GM21447 (cell line): ENCODE measurements at regions not wholly inside any gene's neighbourhood (a gene's known extent, or its start where the extent isn't known, plus 50 kb on each side); places are given as distances from the start of the nearest gene placed in this dataset.

Source experiments
- ATAC-seq: cut with Tn5 transposase; IDR thresholded peaks from one replicate; pipeline ENCODE4 v1.9.1; 2021; ENCODE audit not compliant: unreplicated experiment

DNA sequence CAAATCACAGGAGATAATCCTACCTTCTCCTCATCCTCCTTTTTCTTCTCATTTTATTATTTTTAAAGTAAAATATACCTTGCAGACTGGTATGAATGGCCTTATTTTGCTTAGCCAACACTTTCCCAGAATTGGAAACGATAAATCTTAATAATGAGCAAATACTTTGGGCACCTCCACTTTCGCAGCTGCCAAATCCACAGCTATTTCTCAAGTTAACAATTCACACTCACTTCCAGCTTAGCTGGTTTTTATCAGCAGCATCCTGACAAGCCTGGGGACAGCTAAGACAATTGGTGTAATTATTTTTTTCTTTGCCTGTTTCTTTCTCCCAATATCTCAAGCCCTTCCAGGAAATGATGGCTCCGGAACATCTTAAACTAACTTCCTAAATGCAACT is 867.5 kb upstream of the TMEM132C start:
- ATAC-seq, result no peak

DNA sequence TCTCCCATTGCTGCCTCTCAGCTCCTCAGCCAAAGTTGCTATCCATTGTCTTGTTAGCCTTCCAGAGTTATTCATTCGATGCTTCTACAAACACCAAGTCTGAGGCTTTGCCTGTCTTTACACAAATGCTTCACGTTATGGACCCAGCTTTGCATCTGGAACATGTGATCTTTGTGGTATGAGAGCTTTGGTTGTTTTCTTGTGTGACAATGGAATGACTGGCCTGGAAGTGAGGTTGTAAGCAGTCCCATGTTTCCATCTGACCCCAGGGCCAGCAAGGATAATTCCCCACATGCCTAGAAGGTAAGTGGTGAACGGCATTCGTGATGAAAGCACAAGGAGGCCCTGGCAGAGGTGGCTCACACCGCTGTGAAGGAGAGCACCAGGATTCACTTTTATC is 866.7 kb upstream of the TMEM132C start:
- no peak for ATAC-seq

DNA sequence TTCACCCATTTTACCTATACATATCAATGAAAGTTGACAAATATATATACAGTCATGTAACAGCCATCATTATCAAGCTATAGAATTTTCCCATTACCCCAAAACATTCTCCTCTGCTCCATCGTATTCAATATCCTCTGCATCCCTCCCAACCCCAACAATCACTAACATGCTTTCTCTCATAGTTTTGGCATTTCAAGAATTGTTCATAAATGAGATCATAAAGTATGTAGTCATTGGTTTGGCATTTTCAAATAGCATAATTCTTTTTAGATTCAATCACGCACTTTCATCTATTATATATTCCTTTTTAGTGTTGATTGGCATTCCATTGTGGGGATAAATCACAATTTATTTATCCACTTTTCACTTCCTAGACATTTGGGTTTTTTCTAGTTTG is 866.0 kb upstream of the TMEM132C start:
- ATAC-seq, result no peak

DNA sequence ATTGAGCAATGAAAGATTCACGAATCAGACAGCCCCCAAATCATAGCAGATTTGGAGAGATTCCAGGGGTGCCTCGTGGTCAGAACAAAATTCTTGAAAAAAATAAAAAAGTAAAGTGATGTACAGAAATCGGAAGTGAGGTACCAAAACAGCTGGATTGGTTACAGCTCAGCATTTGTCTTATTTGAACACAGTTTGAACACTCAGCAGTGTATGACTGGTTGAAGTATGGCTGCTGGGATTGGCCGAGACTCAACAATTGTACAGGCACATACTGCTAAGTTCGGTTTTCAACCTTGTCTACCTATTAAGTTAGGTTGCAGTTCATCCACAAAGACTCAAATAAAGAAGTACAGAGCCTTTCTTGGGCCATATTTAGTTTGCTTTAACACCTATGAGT is 865.4 kb upstream of the TMEM132C start:
- no peak for ATAC-seq

DNA sequence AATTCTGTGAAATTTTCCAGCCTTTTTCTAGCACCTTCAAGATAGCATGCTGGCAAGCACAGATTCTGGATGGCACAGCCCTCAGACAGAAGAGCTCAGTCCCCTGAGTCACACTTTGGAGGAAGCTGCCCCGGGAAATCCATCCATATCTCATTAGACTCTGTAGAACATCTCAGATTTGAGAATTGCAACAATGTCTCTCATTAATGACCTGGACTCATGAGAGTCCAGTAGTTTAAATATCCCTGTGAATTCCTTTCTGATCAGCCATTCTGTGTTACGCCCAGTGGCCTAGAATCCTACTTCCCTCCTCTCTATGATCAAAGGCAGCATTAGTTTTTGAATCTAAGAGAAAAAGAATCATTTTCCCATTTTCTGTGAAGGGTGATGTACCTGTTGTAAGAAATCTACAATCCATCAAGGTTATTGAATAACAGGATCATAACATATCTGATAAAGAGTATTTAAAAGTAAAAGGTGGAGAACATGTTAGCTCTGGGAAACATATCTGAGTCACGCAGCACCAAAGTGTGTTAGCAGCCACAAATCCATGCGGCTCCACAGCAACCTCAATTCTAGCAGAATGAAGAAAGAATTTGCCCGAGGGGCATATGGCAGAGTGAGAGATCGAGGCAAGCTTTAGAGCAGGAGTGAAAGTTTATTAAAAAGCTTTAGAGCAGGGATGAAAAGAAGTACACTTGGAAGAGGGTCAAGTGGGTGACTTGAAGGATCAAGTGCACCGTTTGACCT is 855.6 kb upstream of the TMEM132C start:
- ATAC-seq, result no peak

DNA sequence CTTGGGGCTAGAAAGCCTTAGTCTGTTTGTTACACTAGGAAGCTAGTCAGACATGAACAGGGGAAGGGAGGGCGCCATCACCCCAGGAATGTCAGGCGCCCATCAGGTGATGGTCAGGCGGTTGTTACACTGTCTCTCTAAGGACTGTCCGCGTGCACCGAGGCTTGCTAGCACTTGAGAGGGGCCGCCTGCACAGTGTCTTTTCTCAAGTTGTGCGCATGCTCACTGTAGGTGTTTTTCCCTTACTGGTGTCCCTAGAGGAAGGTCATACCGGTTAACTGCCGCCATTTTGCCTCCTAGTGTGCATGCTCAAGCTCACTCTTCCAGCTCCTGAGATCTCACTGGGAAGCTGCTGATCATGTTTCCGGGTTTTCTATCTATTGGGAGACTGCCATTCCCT is 855.0 kb upstream of the TMEM132C start:
- no peak for ATAC-seq

DNA sequence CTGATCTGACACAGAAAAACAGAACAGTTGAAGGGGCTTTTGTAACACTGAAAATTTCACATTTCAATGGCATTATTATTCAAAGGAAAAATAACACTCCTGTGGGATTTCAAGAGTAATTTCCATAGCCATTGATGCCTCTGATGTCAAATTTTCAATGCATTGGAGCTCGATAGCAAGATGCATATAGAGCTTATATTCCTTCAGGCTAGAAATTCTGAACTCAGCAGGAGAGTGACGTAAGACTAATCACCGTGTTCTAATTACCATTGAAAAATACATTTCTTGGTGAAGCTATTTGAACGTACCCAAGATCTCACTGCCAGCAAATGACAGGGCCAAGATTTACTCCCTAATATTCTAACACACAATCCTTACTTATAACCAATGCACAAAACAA is 854.1 kb upstream of the TMEM132C start:
- ATAC-seq, result no peak

DNA sequence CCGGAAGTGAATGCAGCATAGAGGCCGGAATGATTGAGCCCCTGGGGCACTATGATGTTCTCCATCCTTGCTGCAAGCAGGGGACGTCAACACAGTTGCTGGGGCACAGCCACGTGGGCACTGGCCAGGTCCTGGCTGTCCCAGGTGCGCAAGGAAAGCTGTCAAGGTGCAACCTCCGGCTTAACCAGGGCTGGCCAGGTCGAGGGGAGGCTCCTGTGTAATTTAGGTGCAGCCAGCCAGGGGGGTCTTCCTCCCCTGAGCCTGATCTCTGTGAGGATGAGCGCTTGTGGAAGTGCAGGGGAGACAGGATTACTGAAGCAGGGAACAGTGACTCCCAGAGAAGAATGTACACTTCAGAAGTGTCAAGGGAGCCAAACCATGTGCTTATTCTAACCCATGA is 852.8 kb upstream of the TMEM132C start:
- ATAC-seq, result no peak

DNA sequence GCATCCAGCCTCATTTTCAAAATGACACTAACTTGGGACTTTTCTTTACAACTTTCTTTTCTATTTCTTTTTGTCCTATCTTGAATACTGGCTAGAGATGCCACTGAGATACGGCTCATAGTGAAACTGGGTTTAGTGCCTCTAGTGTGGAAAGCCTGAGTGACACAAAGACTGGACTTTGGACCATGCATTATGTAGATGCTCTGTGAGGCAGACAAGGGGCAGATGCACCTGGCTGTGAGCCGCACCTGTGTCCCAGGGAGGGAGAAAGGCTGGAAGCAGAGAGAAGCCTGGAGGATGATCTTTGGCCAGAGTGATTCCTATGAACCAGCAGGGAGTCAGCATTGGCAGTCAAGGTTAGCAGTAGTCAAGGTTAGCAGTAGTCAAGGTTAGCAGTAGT is 852.3 kb upstream of the TMEM132C start:
- ATAC-seq, result no peak

DNA sequence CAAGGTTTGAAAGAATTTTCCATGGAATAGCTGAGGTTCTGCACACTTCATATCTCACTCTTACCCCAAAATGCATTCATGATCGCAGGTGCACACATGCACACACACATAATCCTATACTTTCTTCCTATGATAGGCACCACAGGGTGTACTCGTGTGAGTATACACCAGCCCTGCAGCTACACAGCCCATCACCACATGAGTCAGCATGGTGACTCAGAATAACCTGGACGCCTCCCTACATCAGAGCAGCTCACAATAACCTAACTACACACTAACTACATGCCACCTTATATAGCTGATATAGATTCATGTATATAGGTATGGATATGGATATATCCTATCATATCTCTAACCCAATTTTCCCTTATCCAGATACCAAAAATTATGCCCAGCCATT is 850.2 kb upstream of the TMEM132C start:
- no peak for ATAC-seq

DNA sequence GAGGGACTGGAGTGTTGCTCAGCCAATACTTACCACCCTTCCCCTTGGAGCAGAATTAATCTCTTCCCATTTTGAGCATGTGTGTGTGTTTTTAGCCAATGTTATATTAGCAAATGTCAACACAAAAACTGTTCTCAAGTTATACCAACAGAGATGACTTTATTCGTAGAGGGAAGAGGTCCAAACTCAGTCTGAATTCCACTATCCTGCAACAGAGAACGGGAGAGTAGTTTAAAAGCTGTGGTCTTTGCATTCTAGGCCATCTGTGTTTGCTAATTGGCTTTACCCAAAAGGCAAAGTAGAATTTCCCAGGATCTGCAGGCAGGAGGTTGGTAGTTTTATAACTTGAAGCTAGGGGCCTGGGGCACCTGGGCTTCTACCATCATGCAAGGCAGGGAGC is 847.9 kb upstream of the TMEM132C start:
- ATAC-seq, result no peak

DNA sequence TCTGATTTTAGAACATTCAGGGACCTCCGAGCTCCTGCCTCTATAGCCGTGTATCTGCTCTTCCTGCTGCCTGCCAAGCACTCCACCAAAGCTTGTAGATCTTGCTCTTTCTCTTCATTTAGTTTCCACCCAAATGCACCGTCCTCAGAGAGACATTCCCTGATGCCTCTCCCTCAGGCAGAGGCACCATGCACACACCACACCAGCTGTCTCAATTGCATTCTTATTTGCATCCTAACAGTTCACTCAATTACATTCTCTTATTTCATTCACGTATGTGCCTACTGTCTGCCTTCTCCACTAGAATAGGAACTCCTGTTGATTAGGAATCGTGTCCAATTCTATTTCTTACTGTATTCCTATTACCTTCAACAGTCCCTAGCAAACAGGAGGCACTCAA is 845.4 kb upstream of the TMEM132C start:
- ATAC-seq, result no peak

DNA sequence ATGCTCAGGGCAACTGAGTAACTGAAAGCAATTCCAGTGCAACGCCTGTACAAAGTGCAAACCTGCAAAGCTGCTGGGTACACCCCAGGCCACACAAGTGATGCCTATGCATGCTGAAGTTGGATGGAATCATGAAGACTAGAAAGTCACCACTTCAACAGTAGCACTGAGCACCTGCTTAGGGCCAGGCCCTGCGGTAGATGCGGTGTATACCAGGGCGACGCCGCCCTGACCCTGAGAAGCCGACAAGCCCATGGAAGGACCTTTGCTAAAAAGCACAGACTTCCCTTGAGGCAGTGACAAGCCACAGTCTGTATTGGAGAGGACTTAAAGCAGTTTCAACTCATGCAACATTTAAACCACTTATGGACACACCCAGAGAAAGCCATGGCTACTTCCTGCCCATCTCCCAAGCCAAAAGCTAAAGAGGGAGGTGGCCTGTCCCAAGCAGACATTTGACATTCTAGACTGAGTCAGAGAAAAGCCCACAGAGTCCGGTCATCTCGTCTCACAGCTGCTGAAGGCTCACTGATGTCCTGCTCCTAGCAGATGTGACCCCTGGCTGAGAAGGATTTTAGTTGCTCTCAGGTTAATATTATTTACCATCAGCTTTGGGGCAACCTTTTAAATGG is 843.9 kb upstream of the TMEM132C start:
- ATAC-seq, result no peak

DNA sequence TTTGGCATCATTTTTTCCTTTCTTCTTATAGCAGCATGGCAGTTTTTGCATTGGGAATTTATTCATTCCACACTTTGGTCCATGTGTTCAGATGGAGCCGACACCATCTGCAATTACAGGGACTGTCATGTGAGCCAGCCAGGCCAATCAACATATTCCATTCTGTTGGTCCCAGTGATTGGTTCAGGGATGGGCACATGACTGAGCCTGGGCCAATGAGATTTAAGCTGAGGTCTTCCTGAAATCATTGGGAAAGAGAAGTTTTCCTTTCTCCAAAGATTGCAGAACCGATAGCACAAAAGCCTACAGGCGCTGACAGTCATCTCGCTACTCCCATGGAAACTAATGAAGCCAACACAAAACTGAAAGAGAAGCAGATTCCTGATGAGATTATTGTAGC is 841.5 kb upstream of the TMEM132C start:
- ATAC-seq, result no peak

DNA sequence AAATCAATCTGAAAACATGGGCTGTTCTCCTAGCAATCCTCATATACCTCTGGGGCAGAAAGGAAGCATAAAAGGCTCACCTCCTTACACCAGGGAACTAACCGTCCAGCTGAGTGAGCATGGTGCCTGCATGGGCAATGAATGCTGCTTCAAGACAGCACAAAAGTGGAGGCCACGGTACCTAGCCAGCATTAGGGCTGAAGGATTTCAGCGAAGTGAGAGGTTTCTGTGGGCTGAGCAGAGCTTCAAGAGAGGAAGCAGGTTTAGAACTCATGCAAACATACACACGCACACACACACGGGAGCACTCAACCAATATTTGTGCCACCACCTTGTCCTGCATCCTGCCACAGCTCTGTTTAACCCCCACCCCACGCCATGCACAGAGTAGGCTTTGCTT is 838.5 kb upstream of the TMEM132C start:
- no peak for ATAC-seq

DNA sequence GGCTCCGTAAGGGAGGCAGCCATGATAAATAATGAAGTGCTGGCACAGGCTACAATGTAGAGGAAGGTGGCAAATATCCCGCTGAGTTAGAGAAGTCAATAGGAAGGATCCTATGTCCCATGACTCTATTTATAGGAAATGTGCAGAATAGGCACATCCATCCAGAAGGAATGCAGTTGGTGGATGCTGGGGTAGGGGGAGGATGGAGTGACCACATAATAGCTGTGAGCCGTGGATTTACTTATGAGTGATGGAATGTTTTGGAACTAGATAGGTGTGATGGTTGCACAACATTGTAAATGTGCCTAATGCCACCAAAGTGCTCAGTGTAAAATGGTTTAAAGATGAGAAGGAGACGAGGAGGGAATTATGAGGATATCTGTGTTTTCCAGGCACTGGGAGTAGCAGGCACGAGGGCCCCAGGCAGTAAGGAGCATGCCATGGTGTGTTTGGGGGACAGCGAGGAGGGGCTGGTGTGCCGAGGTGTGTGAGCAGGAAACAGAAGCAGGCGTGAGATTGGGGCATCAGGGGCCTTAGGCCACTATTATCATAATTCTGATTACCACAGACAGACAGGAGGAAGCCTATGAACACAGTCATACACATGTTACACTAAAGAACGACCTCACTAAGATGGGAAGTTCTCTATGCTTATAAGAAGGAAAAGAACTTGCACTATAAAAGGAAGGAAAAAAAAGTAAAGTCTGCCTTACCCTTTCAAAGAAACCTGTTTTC is 837.3 kb upstream of the TMEM132C start:
- ATAC-seq, result no peak

DNA sequence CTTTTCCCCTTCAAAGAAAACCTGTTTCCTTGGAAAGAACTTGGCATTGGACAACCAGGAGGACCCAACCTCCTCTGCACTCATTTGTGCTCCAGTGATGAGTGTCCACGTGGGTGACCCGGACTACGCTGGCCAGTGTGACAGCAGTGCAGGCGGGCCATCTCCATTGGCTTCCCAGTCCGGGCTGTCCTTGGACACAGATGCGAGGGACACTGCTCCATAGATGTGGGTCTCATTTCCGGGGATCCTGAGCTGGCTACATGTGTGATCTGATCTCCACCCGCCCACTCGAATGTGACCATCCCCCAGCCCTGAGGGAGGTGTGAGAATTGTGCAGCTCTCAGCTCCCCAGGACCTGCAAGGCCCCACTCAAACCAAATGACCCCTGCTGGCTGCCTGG is 836.6 kb upstream of the TMEM132C start:
- ATAC-seq, result no peak

DNA sequence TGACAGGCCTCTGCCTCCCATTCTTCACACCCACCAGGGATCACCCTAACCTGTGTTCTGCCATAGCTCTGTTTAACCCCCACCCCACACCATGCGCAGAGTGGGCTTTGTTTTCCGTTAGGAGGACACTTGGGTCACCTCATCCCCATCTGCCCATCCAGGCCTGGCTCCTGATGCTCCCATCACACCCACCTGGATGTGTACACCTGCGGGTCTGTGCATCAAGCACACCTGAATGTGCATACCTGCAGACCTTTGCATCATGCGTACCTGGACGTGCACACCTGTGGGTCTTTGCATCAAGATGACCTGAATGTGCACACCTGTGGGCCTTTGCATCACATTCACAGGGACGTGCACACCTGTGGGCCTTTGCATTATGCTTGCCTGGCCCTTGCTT is 835.8 kb upstream of the TMEM132C start:
- no peak for ATAC-seq

DNA sequence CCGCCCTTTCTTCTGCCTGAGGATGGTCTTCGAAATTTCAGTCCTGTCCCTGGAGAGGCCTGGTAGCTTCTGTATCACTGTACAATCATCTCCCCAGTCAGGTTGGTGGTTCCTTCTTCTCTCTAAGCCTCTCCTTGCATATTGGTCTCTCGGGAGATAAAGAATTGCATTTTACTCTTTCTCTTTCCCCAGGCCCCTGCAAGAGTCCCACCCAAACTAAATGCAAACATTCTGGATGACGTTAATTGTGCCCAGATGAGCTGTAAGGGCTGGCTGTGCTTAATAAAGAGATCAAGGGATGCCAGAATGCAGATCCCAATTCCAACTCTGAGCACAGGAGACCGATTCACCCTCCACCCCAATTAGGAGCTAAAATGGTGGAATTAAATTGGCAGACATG is 835.4 kb upstream of the TMEM132C start:
- ATAC-seq, result no peak

DNA sequence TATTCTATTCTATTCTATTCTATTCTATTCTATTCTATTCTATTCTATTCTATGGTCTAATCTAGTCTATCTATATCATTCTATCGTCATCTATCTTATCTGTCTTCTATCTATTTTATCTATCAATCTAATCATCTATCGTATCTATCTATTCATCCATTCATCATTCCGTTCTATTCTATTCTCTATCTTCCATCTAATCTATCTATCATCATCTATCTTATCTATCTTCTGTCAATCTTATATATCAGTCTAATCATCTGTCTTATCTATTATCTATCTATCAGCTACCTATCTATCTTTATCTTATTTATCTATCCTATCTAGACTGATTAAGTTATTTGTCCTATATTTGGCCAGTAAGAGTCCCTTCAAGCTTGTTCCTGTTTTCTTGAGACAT is 831.5 kb upstream of the TMEM132C start:
- ATAC-seq, result no peak

DNA sequence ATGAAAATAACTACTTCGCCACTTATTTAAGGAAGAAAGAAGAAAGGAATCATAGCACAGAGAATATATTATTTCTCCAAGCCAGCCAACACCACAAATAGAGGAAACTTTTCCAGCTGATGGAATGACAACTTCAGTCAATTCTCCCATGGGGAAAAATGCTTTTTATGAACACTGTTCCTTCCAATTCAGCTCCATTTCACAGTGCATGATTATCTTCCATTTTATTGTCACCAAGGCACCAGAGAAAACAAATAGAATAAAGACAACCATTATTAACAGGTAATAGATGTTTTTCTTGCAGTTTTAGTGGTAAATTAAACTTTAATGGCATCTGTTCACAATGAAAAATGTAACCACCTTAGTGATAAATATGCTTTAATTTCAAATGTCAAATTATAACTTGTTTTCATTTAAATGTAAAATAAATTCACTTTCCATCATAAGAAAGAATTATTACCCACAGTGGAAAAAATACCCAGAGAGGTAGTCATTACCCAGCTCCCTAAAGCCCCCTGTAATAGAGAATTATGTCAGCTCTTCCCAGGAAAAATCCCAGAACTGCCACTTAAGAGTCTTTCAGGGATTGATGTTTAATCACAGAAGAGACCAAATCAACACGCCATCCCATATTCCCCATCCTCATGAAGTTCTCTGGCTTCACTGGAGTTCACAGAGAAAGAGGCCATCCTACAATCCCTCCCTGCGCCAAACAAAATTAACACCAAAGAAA is 828.3 kb upstream of the TMEM132C start:
- no peak for ATAC-seq
